Endothelial cell of umbilical vein (primary cell): ENCODE measurements at regions not wholly inside any gene's neighbourhood (a gene's known extent, or its start where the extent isn't known, plus 50 kb on each side); places are given as distances from the start of the nearest gene placed in this dataset.

Experiments used
- CTCF ChIP-seq, 2 donors: IDR thresholded peaks; 1 replicate in 1 of 2; 2 replicates in 1 of 2; pipeline ENCODE4 v1.5.1; 2011; ENCODE audit warnings: low read length in 2 of 2, mild to moderate bottlenecking in 2 of 2, moderate library complexity in 2 of 2, control low read depth in 1 of 2, inconsistent platforms in 1 of 2, low read depth in 1 of 2; ENCODE audit not compliant: insufficient read depth in 1 of 2; ENCODE audit errors: extremely low read depth in 1 of 2
- GATA2 ChIP-seq: IDR thresholded peaks from 2 replicates; pipeline ENCODE4 v1.7.0; 2011; ENCODE audit warnings: low read depth, mild to moderate bottlenecking, moderate library complexity, mixed read lengths, low read length; ENCODE audit not compliant: insufficient read length, insufficient read depth
- POLR2A ChIP-seq: IDR thresholded peaks from 2 replicates; pipeline ENCODE4 v1.6.1; 2012; ENCODE audit warnings: low read depth, mild to moderate bottlenecking, control low read depth, low read length

DNA sequence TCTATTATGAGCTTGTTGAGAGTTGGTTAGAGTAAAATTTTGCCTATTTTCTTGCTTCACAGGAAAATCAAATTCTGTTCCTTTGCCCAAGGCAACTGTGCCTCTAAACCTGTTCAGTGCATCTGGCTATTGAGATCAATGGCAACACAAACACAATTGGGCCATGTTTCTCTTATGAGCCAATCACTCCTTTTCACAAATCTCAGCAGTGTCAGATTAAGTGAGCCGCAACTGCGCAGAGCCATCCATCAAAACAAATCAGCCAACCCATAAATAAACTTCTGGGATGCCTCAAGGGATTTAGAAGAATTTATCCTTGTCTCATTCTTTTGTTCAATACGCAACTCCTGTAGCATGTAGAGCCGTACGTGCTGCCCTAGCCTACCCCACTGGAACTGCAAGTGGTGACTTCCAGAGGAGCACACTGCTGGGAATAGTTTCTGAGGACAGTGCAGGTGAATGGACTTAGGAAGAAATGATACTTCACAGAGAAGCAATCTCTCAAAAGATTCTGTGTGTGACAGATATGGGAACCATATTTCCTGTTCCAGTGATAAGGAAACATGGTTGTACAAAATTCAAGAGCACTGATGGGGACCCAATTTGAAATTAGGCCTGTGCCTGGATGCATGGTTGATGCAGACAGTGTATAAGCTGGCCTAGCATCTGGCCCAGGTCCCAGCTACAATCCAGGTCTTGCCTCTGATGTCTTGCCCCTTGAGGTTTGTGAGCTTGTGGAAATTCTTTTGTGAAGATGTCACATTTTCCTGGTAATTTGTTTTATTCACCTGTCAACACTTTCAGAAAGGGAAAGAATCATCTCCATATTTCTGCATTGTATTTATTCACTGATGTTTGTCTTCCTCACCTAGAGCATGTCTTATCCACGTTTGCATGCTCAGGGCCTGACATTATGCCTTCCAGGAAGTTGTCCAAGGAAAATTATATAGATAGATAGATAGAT lies 166.2 kb downstream of the URB2 start:
- TF ChIP-seq GATA2 = no peak
- no peak for TF ChIP-seq CTCF (IDR thresholded peaks at IDR 0.05; ENCODE audit: extremely low read depth in 1 of 2, insufficient read depth in 1 of 2, low read depth in 1 of 2, low read length in 2 of 2)
- no peak for TF ChIP-seq POLR2A
